IMR-90 (cell line): ENCODE measurements at regions not wholly inside any gene's neighbourhood (a gene's known extent, or its start where the extent isn't known, plus 50 kb on each side); places are given as distances from the start of the nearest gene placed in this dataset.

ENCODE experiments used
- ATAC-seq: fragments of 200-7000 bp; cut with Tn5 transposase; 2 replicates; pipeline ENCODE4 v1.9.1; 2020; ENCODE audit warnings: low read depth, mild to moderate bottlenecking, moderate library complexity
- BruUV-seq: library from RNA; stranded (reverse); fragments of 400-500 nt; replicated peaks from 2 replicates; lab custom pipeline; 2021; lab: Mats Ljungman, UMichigan
- CTCF ChIA-PET: fragments of 300-600 bp; formaldehyde crosslinking; extraction: SDS; loops from one replicate; lab custom pipeline; 2021; ENCODE audit warnings: antibody characterized with exemption; lab: Yijun Ruan, JAX
- POLR2A ChIA-PET: fragments of 300-600 bp; sonication (Branson Sonifier 250); formaldehyde crosslinking; loops from one replicate; lab custom pipeline; 2022; ENCODE audit warnings: antibody characterized with exemption; ENCODE audit not compliant: unreplicated experiment; lab: Charles Lee
- DNase-seq: peaks from one replicate; pipeline ENCODE4 v3.0.0; 2013
- H2AFZ ChIP-seq: replicated peaks from 2 replicates; pipeline ENCODE3; 2013; ENCODE audit warnings: low read length, mild to moderate bottlenecking; ENCODE audit not compliant: poor library complexity
- H2AK5ac ChIP-seq: 2 replicates; pipeline ENCODE4 v1.6.1; 2013; ENCODE audit warnings: low read depth, low read length, inconsistent platforms
- H2AK9ac ChIP-seq: replicated peaks from 2 replicates; pipeline ENCODE3; 2013; ENCODE audit warnings: mild to moderate bottlenecking, low read depth, low read length, moderate library complexity; ENCODE audit not compliant: poor library complexity
- H2BK120ac ChIP-seq: 2 replicates; pipeline ENCODE4 v1.6.1; 2013; ENCODE audit warnings: low read depth, low read length, inconsistent platforms
- H2BK15ac ChIP-seq: 3 replicates; pipeline ENCODE4 v1.6.1; 2013; ENCODE audit warnings: low read depth, low read length, inconsistent platforms
- H2BK20ac ChIP-seq: 2 replicates; pipeline ENCODE4 v1.6.1; 2013; ENCODE audit warnings: low read depth, mild to moderate bottlenecking, inconsistent platforms, low read length, moderate library complexity
- H2BK5ac ChIP-seq: 2 replicates; pipeline ENCODE4 v1.6.1; 2013; ENCODE audit warnings: mild to moderate bottlenecking, low read depth, low read length, inconsistent platforms; ENCODE audit not compliant: poor library complexity, severe bottlenecking
- H3K14ac ChIP-seq: replicated peaks from 2 replicates; pipeline ENCODE4 v1.6.1; 2013; ENCODE audit warnings: low read depth, low read length, inconsistent platforms
- H3K18ac ChIP-seq: 2 replicates; pipeline ENCODE4 v1.6.1; 2013; ENCODE audit warnings: low read depth, low read length, control low read depth
- H3K23ac ChIP-seq: 2 replicates; pipeline ENCODE4 v1.6.1; 2013; ENCODE audit warnings: low read depth, low read length, inconsistent platforms
- H3K27ac ChIP-seq: 2 replicates; pipeline ENCODE4 v1.5.1; 2013; ENCODE audit warnings: mild to moderate bottlenecking, control low read depth, low read length; ENCODE audit not compliant: insufficient read depth
- H3K27me3 ChIP-seq: 2 replicates; pipeline ENCODE4 v1.6.1; 2013; ENCODE audit warnings: low read length; ENCODE audit not compliant: control insufficient read depth, insufficient read depth
- H3K36me3 ChIP-seq: 2 replicates; pipeline ENCODE4 v1.6.1; 2013; ENCODE audit warnings: low read length, mixed read lengths; ENCODE audit not compliant: control insufficient read depth, insufficient read depth
- H3K4ac ChIP-seq: 2 replicates; pipeline ENCODE4 v1.6.1; 2013; ENCODE audit warnings: low read depth, low read length, inconsistent platforms
- H3K4me1 ChIP-seq: 2 replicates; pipeline ENCODE4 v1.6.1; 2013; ENCODE audit warnings: low read length, mixed read lengths; ENCODE audit not compliant: control insufficient read depth, insufficient read depth
- H3K4me2 ChIP-seq: 2 replicates; pipeline ENCODE4 v1.6.1; 2013; ENCODE audit warnings: low read depth, mild to moderate bottlenecking, control low read depth, low read length, moderate library complexity
- H3K4me3 ChIP-seq: 2 replicates; pipeline ENCODE4 v1.5.1; 2013; ENCODE audit warnings: low read depth, mild to moderate bottlenecking, control low read depth, low read length, moderate library complexity; ENCODE audit not compliant: insufficient read depth
- H3K56ac ChIP-seq: 2 replicates; pipeline ENCODE4 v1.6.1; 2013; ENCODE audit warnings: low read length, inconsistent platforms; ENCODE audit not compliant: insufficient read depth; ENCODE audit errors: extremely low read depth
- H3K79me1 ChIP-seq, 2 experiments: 2 replicates each; pipeline ENCODE4 v1.6.1; 2013; ENCODE audit warnings: low read length in 2 of 2, inconsistent platforms in 1 of 2, low read depth in 1 of 2
- H3K9ac ChIP-seq: 2 replicates; pipeline ENCODE4 v1.6.1; 2013; ENCODE audit warnings: low read depth, low read length, control low read depth
- H3K9me1 ChIP-seq: 2 replicates; pipeline ENCODE4 v1.6.1; 2013; ENCODE audit warnings: low read length, inconsistent platforms; ENCODE audit not compliant: insufficient read depth
- H3K9me3 ChIP-seq: 2 replicates; pipeline ENCODE4 v1.6.1; 2013; ENCODE audit warnings: low read length; ENCODE audit not compliant: control insufficient read depth, insufficient read depth
- H4K20me1 ChIP-seq: 2 replicates; pipeline ENCODE4 v1.6.1; 2013; ENCODE audit warnings: low read length, inconsistent platforms; ENCODE audit not compliant: insufficient read depth
- H4K5ac ChIP-seq: 2 replicates; pipeline ENCODE4 v1.6.1; 2013; ENCODE audit warnings: mild to moderate bottlenecking, low read depth, low read length, control low read depth
- H4K8ac ChIP-seq, 2 experiments: 2 replicates each; pipeline ENCODE4 v1.6.1; 2013; ENCODE audit warnings: low read depth in 2 of 2, low read length in 2 of 2, control low read depth in 1 of 2, inconsistent platforms in 1 of 2
- H4K91ac ChIP-seq: 2 replicates; pipeline ENCODE4 v1.6.1; 2013; ENCODE audit warnings: low read depth, low read length, inconsistent platforms; ENCODE audit not compliant: insufficient read depth
- BHLHE40 ChIP-seq: fragments of 150-350 bp; IDR thresholded peaks from 2 replicates; pipeline ENCODE4 v1.6.1; 2016; ENCODE audit warnings: mild to moderate bottlenecking, low read depth, low read length
- CHD1 ChIP-seq: IDR thresholded peaks from 2 replicates; pipeline ENCODE4 v1.6.1; 2012; ENCODE audit warnings: low read depth, low read length, improper control_type of control experiment
- FOS ChIP-seq: fragments of 150-350 bp; IDR thresholded peaks from 2 replicates; pipeline ENCODE4 v1.6.1; 2016; ENCODE audit warnings: low read depth, low read length
- MAZ ChIP-seq: IDR thresholded peaks from 2 replicates; pipeline ENCODE4 v1.6.1; 2012; ENCODE audit warnings: low read depth, mild to moderate bottlenecking, low read length, improper control_type of control experiment, moderate library complexity, borderline replicate concordance
- MXI1 ChIP-seq: IDR thresholded peaks from 2 replicates; pipeline ENCODE4 v1.6.1; 2012; ENCODE audit warnings: low read depth, mild to moderate bottlenecking, low read length, moderate library complexity, borderline replicate concordance
- POLR2A ChIP-seq: IDR thresholded peaks from 2 replicates; pipeline ENCODE4 v1.6.1; 2012; ENCODE audit warnings: mild to moderate bottlenecking, low read depth, low read length
- SMC3 ChIP-seq: fragments of 150-350 bp; IDR thresholded peaks from 2 replicates; pipeline ENCODE4 v1.6.1; 2016; ENCODE audit warnings: low read depth, mild to moderate bottlenecking, antibody characterized with exemption, low read length, moderate library complexity
- WGBS, 2 experiments: methylation state at CpG; one replicate each; pipeline versions ENCODE4 v1.1.5 to v1.1.7; 2013; ENCODE audit warnings: missing lambda C conversion rate in 2 of 2; ENCODE audit not compliant: insufficient read length in 1 of 2; ENCODE audit errors: extremely low coverage in 2 of 2; 5-methylcytosine and 5-hydroxymethylcytosine counted together
- dilution Hi-C: fragments of 300-500 bp; cut with HindIII; formaldehyde crosslinking; loops from one replicate; pipeline ENCODE4 v1.14.3; 2018; ENCODE audit warnings: low sequenced_read_pairs; ENCODE audit not compliant: unreplicated experiment
- in situ Hi-C: fragments of 300-500 bp; cut with MboI; formaldehyde crosslinking; loops from 3 replicates; pipeline ENCODE4 v1.14.3; 2019; ENCODE audit warnings: low sequenced_read_pairs, inconsistent platforms, mixed read lengths
- intact Hi-C: fragments of 100-400 bp; cut with micrococcal nuclease; formaldehyde crosslinking; loops from 2 replicates; pipeline ENCODE4 v1.10.0; 2022

DNA sequence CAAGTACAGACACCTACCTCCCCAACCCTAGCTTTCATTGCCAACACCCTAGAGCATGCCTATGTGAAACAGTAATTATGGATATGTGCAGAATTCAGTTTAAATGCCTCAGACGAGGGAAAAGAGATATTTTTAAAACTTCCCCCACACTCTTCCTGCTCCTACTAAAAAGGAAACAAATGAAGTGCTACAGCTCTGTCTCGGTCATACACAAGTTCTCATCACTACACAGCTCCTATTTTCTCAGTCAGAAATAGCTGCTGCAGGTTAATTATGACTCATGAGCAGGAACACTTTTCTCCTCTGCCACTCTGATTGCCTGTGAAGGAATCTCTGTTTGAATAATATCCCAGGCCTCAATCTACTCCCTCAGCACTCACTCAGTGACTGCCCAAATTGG lies 703.6 kb upstream of the FLRT2 start:
- POLR2A ChIA-PET = no interaction called here
- no peak overlapping the region for H3K9ac ChIP-seq
- DNase-seq = no peak
- H4K20me1 ChIP-seq = no peaks in the 10 kb centered on the region
- H3K56ac ChIP-seq = no peak overlapping the region
- no CpG with 5 or more reads among the region's 2 CpGs for WGBS, 2 experiments
- no peak overlapping the region for H4K5ac ChIP-seq
- no peak overlapping the region for H2AK9ac ChIP-seq
- no peak overlapping the region for H2BK5ac ChIP-seq
- no peak overlapping the region for H2AFZ ChIP-seq
- no peak overlapping the region for H3K14ac ChIP-seq
- no peaks in the 10 kb centered on the region for H3K4me1 ChIP-seq
- no peak overlapping the region for H3K18ac ChIP-seq
- H3K27ac ChIP-seq = no peak overlapping the region
- no peak overlapping the region for H3K23ac ChIP-seq
- TF ChIP-seq MAZ (no peak), SMC3 (no peak), MXI1 (no peak), BHLHE40 (no peak), CHD1 (no peak), FOS (no peak), POLR2A (no peak)
- no peak overlapping the region for H2BK15ac ChIP-seq
- no peak for ATAC-seq
- H3K9me1 ChIP-seq = no peaks in the 10 kb centered on the region
- H2BK20ac ChIP-seq = no peak overlapping the region
- peaks cover 4% of the 10 kb centered on the region; the same call in 1 of the 2 replicates for H3K9me3 ChIP-seq
- intact Hi-C loops (no loop called here), dilution Hi-C loops (no loop called here), in situ Hi-C loops (no loop called here)
- no peak overlapping the region for H3K4me3 ChIP-seq
- no peak overlapping the region for H4K8ac ChIP-seq
- no peak overlapping the region for H3K4me2 ChIP-seq
- H3K27me3 ChIP-seq = no peaks in the 10 kb centered on the region
- no peak overlapping the region for H2BK120ac ChIP-seq
- CTCF ChIA-PET = no interaction called here
- no TSS peak for BruUV-seq
- no peak overlapping the region for H4K91ac ChIP-seq
- H3K36me3 ChIP-seq = no peaks in the 10 kb centered on the region
- no peaks in the 10 kb centered on the region for H3K79me1 ChIP-seq
- no peak overlapping the region for H3K4ac ChIP-seq
- no peak overlapping the region for H2AK5ac ChIP-seq
